ENCODE measurements at regions not wholly inside any gene's neighbourhood (a gene's known extent, or its start where the extent isn't known, plus 50 kb on each side); places are given as distances from the start of the nearest gene placed in this dataset.

- TF ChIP-seq CTCF (IDR thresholded peaks at IDR 0.05), result no peak
- no peak for TF ChIP-seq POLR2A (IDR thresholded peaks at IDR 0.05)
Observed at GRCh38 chr16:52713740-52714139, 166.8 kb upstream of the TOX3 start.

All from testis (tissue), 2 donors.